ENCODE measurements at regions not wholly inside any gene's neighbourhood (a gene's known extent, or its start where the extent isn't known, plus 50 kb on each side); places are given as distances from the start of the nearest gene placed in this dataset.

DNA sequence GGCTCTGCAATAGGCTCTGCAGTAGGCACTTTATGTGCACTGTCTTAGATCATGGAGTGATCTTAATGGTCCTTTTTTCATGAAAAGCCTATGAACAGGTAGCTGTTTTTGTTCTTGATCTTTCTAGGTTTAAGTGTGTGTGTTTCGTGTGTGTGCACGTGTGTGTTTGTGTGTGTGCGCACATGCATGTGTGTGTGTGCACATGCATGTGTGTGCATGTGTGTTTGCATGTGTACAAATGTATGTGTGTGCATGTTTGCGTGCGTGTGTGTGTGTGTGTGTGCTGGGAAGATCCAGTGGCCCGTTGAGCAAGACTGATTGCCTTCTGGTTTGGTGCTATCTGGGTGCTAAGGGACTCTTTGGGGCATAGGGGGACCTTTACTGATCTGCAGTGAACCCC lies 334.8 kb downstream of the GLRX3 start:
- TF ChIP-seq, protein P1, sequence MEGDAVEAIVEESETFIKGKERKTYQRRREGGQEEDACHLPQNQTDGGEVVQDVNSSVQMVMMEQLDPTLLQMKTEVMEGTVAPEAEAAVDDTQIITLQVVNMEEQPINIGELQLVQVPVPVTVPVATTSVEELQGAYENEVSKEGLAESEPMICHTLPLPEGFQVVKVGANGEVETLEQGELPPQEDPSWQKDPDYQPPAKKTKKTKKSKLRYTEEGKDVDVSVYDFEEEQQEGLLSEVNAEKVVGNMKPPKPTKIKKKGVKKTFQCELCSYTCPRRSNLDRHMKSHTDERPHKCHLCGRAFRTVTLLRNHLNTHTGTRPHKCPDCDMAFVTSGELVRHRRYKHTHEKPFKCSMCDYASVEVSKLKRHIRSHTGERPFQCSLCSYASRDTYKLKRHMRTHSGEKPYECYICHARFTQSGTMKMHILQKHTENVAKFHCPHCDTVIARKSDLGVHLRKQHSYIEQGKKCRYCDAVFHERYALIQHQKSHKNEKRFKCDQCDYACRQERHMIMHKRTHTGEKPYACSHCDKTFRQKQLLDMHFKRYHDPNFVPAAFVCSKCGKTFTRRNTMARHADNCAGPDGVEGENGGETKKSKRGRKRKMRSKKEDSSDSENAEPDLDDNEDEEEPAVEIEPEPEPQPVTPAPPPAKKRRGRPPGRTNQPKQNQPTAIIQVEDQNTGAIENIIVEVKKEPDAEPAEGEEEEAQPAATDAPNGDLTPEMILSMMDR (IDR thresholded peaks at IDR 0.05 in 4 of 5, conservative IDR thresholded peaks at IDR 0.05 in 1 of 5), result no peak
- no peak for TF ChIP-seq POLR2A (IDR thresholded peaks at IDR 0.05)
